H9 (cell line): ENCODE measurements at regions not wholly inside any gene's neighbourhood (a gene's known extent, or its start where the extent isn't known, plus 50 kb on each side); places are given as distances from the start of the nearest gene placed in this dataset.

ENCODE experiments used
- DNase-seq: peaks from one replicate; pipeline ENCODE4 v3.0.0-alpha.2; 2017
- H2AFZ ChIP-seq: one replicate; pipeline ENCODE4 v1.6.1; 2013; ENCODE audit warnings: mild to moderate bottlenecking, low read length, control low read depth, moderate library complexity
- H2AK5ac ChIP-seq: 2 replicates; pipeline ENCODE4 v1.6.1; 2013; ENCODE audit warnings: low read length, control low read depth, mixed read lengths; ENCODE audit not compliant: insufficient read length
- H2BK120ac ChIP-seq: one replicate; pipeline ENCODE4 v1.6.1; 2013; ENCODE audit warnings: low read depth, mild to moderate bottlenecking, low read length, control low read depth, inconsistent platforms; ENCODE audit not compliant: poor library complexity, severe bottlenecking
- H2BK12ac ChIP-seq: 2 replicates; pipeline ENCODE4 v1.6.1; 2013; ENCODE audit warnings: low read length, control low read depth, mixed read lengths, low read depth; ENCODE audit not compliant: insufficient read length
- H2BK15ac ChIP-seq: 2 replicates; pipeline ENCODE4 v1.6.1; 2013; ENCODE audit warnings: low read depth, low read length, control low read depth
- H2BK20ac ChIP-seq: one replicate; pipeline ENCODE4 v1.6.1; 2013; ENCODE audit warnings: low read depth, mild to moderate bottlenecking, low read length, control low read depth, inconsistent platforms; ENCODE audit not compliant: poor library complexity, severe bottlenecking
- H2BK5ac ChIP-seq: 2 replicates; pipeline ENCODE4 v1.6.1; 2013; ENCODE audit warnings: low read length, control low read depth, mixed read lengths; ENCODE audit not compliant: insufficient read length
- H3K14ac ChIP-seq: 2 replicates; pipeline ENCODE4 v1.6.1; 2013; ENCODE audit warnings: low read length, control low read depth; ENCODE audit not compliant: insufficient read depth
- H3K18ac ChIP-seq: 2 replicates; pipeline ENCODE4 v1.6.1; 2013; ENCODE audit warnings: low read depth, mild to moderate bottlenecking, mixed read lengths, low read length, control low read depth; ENCODE audit not compliant: insufficient read length
- H3K23ac ChIP-seq: 2 replicates; pipeline ENCODE4 v1.6.1; 2013; ENCODE audit warnings: low read length, control low read depth, mixed read lengths, low read depth; ENCODE audit not compliant: insufficient read length
- H3K23me2 ChIP-seq: 2 replicates; pipeline ENCODE4 v1.6.1; 2013; ENCODE audit warnings: low read depth, mild to moderate bottlenecking, mixed read lengths, low read length, control low read depth; ENCODE audit not compliant: insufficient read length, poor library complexity, severe bottlenecking
- H3K27ac ChIP-seq: 2 replicates; pipeline ENCODE4 v1.5.1; 2013; ENCODE audit warnings: low read length, control low read depth, mixed read lengths, low read depth; ENCODE audit not compliant: insufficient read length
- H3K27me3 ChIP-seq: 2 replicates; pipeline ENCODE4 v1.6.1; 2013; ENCODE audit warnings: low read length, control low read depth, inconsistent platforms; ENCODE audit not compliant: insufficient read depth
- H3K4ac ChIP-seq: 2 replicates; pipeline ENCODE4 v1.6.1; 2013; ENCODE audit warnings: low read depth, mild to moderate bottlenecking, control low read depth, inconsistent platforms, low read length, moderate library complexity
- H3K4me1 ChIP-seq: 2 replicates; pipeline ENCODE4 v1.6.1; 2013; ENCODE audit warnings: low read length, control low read depth, inconsistent platforms; ENCODE audit not compliant: insufficient read depth
- H3K4me2 ChIP-seq: 2 replicates; pipeline ENCODE4 v1.6.1; 2013; ENCODE audit warnings: low read length, control low read depth, mixed read lengths; ENCODE audit not compliant: insufficient read length, insufficient read depth
- H3K56ac ChIP-seq: 2 replicates; pipeline ENCODE4 v1.6.1; 2013; ENCODE audit warnings: low read depth, mild to moderate bottlenecking, mixed read lengths, low read length, control low read depth; ENCODE audit not compliant: insufficient read length
- H3K79me1 ChIP-seq: 2 replicates; pipeline ENCODE4 v1.6.1; 2013; ENCODE audit warnings: low read depth, mild to moderate bottlenecking, moderate library complexity, low read length, control low read depth, inconsistent platforms; ENCODE audit not compliant: insufficient read depth, poor library complexity, severe bottlenecking
- H3K79me2 ChIP-seq: 2 replicates; pipeline ENCODE4 v1.6.1; 2013; ENCODE audit warnings: low read length, control low read depth, inconsistent platforms; ENCODE audit not compliant: insufficient read depth
- H3K9ac ChIP-seq: 2 replicates; pipeline ENCODE4 v1.6.1; 2013; ENCODE audit warnings: low read length, control low read depth, mixed read lengths; ENCODE audit not compliant: insufficient read length; ENCODE audit errors: extremely low read depth
- H3K9me3 ChIP-seq: one replicate; pipeline ENCODE4 v1.6.1; 2013; ENCODE audit warnings: low read depth, low read length, inconsistent platforms; ENCODE audit not compliant: control insufficient read depth
- H3T11ph ChIP-seq: one replicate; pipeline ENCODE4 v1.6.1; 2013; ENCODE audit warnings: mild to moderate bottlenecking, low read length, control low read depth, inconsistent platforms
- H4K20me1 ChIP-seq: one replicate; pipeline ENCODE4 v1.6.1; 2013; ENCODE audit not compliant: control insufficient read depth, insufficient read length, insufficient read depth
- H4K5ac ChIP-seq: 2 replicates; pipeline ENCODE4 v1.6.1; 2013; ENCODE audit warnings: low read depth, mild to moderate bottlenecking, mixed read lengths, low read length, control low read depth; ENCODE audit not compliant: insufficient read length
- H4K8ac ChIP-seq: replicated peaks from 2 replicates; pipeline ENCODE4 v1.6.1; 2013; ENCODE audit warnings: low read length, control low read depth, mixed read lengths, low read depth; ENCODE audit not compliant: insufficient read length
- H4K91ac ChIP-seq: 2 replicates; pipeline ENCODE4 v1.6.1; 2013; ENCODE audit warnings: low read depth, mild to moderate bottlenecking, moderate library complexity, mixed read lengths, low read length, control low read depth; ENCODE audit not compliant: insufficient read length
- H3K27ac Mint-ChIP-seq, 3 experiments: 2 replicates in 2 of 3; 3 replicates in 1 of 3; pipeline ENCODE4 v1.8.0; 2020 to 2021; ENCODE audit warnings: mixed read lengths in 3 of 3, mild to moderate bottlenecking in 1 of 3, moderate library complexity in 1 of 3
- H3K27me3 Mint-ChIP-seq: 2 replicates; pipeline ENCODE4 v1.8.0; 2021; ENCODE audit warnings: low read depth, mild to moderate bottlenecking, moderate library complexity, mixed read lengths
- H3K36me3 Mint-ChIP-seq, 3 experiments: 2 replicates in 2 of 3; 3 replicates in 1 of 3; pipeline ENCODE4 v1.8.0; 2020 to 2021; ENCODE audit warnings: low read depth in 3 of 3, mixed read lengths in 3 of 3; ENCODE audit not compliant: insufficient read depth in 1 of 3
- H3K4me1 Mint-ChIP-seq, 2 experiments: 2 replicates each; pipeline ENCODE4 v1.8.0; 2020; ENCODE audit warnings: mixed read lengths in 2 of 2
- H3K4me3 Mint-ChIP-seq, 2 experiments: 2 replicates in 1 of 2; 3 replicates in 1 of 2; pipeline ENCODE4 v1.8.0; 2020 to 2021; ENCODE audit warnings: mild to moderate bottlenecking in 2 of 2, mixed read lengths in 2 of 2, moderate library complexity in 1 of 2
- H3K9me3 Mint-ChIP-seq, 2 experiments: 2 replicates in 1 of 2; 3 replicates in 1 of 2; pipeline ENCODE4 v1.8.0; 2020; ENCODE audit warnings: mild to moderate bottlenecking in 2 of 2, mixed read lengths in 2 of 2, moderate library complexity in 1 of 2
- CTCF ChIP-seq: fragments of 200-600 bp; sonication (generic); conservative IDR thresholded peaks from 3 replicates; pipeline ENCODE4 v1.8.0; 2021; ENCODE audit warnings: antibody characterized with exemption, mild to moderate bottlenecking
- WGBS: extraction: QIAGEN DNeasy Blood & Tissue Kit; methylation state at CpG from one replicate; pipeline ENCODE4 v1.1.7; 2013; ENCODE audit warnings: missing lambda C conversion rate, low lambda C conversion rate, mixed read lengths; ENCODE audit not compliant: insufficient read length; ENCODE audit errors: extremely low coverage; 5-methylcytosine and 5-hydroxymethylcytosine counted together

GRCh38 chr4:123462007-123462406 lies 65.4 kb downstream of the SPRY1 start:
- no peak overlapping the region for H4K5ac ChIP-seq
- no peaks in the 10 kb centered on the region for H4K20me1 ChIP-seq
- no peak overlapping the region for H2BK15ac ChIP-seq
- Mint-ChIP-seq H3K4me1 (peaks cover 11 to 12% of the 10 kb centered on the region in 2 experiments), H3K27me3 (no peaks in the 10 kb centered on the region), H3K9me3 (no peaks in the 10 kb centered on the region), H3K36me3 (no peaks in the 10 kb centered on the region), H3K27ac (no peak overlapping the region), H3K4me3 (no peak overlapping the region)
- H3K23me2 ChIP-seq, result no peaks in the 10 kb centered on the region
- no peak overlapping the region for H3K14ac ChIP-seq
- no peak overlapping the region for H2BK5ac ChIP-seq
- H3K18ac ChIP-seq, result no peak overlapping the region
- no peaks in the 10 kb centered on the region; the same call in 1 of the 2 replicates for H3K4me1 ChIP-seq
- H3K23ac ChIP-seq, result no peak overlapping the region
- no peak overlapping the region for H2AFZ ChIP-seq
- TF ChIP-seq CTCF, result no peak
- no peaks in the 10 kb centered on the region for H3K9me3 ChIP-seq
- H2BK120ac ChIP-seq, result no peak overlapping the region
- no peak overlapping the region for H3K56ac ChIP-seq
- no peak overlapping the region for H3K4ac ChIP-seq
- H3K4me2 ChIP-seq, result no peak overlapping the region
- no peak overlapping the region for H3T11ph ChIP-seq
- H3K9ac ChIP-seq, result no peak overlapping the region
- H2BK12ac ChIP-seq, result no peak overlapping the region
- H3K79me2 ChIP-seq, result no peaks in the 10 kb centered on the region
- H4K91ac ChIP-seq, result no peak overlapping the region
- H2AK5ac ChIP-seq, result no peak overlapping the region
- H3K27me3 ChIP-seq, result no peaks in the 10 kb centered on the region
- no peak overlapping the region for H3K27ac ChIP-seq
- no CpG with 5 or more reads among the region's 3 CpGs for WGBS
- DNase-seq, result no peak
- no peak overlapping the region for H4K8ac ChIP-seq
- H2BK20ac ChIP-seq, result no peak overlapping the region
- H3K79me1 ChIP-seq, result no peaks in the 10 kb centered on the region
